ENCODE measurements at regions not wholly inside any gene's neighbourhood (a gene's known extent, or its start where the extent isn't known, plus 50 kb on each side); places are given as distances from the start of the nearest gene placed in this dataset. TPM values are rescaled to one million over a fixed set of nuclear protein-coding genes. Genes with fewer than 3 reads are reported as not detected.

- Histone ChIP-seq H3K79me2 (ENCODE audit: control insufficient read depth, insufficient read depth, low read length) (no peaks in the 10 kb centered on the region), H2AFZ (ENCODE audit: insufficient read depth, low read depth, low read length, poor library complexity, severe bottlenecking) (no peak overlapping the region), H3K27ac (ENCODE audit: low read length in 2 of 2) (no peak overlapping the region), H3K4me1 (ENCODE audit: control insufficient read depth in 2 of 2, insufficient read depth in 2 of 2, low read length in 2 of 2) (no peaks in the 10 kb centered on the region), H3K4me2 (replicated peaks; ENCODE audit: low read depth, low read length, poor library complexity, severe bottlenecking) (no peak overlapping the region), H3K27me3 (replicated peaks in 1 of 4; ENCODE audit: control extremely low read depth in 1 of 4, control insufficient read depth in 3 of 4, insufficient read depth in 4 of 4, low read length in 3 of 4) (peaks cover 0 to 2% (median 0%) of the 10 kb centered on the region in 4 experiments), H3K9me3 (ENCODE audit: control extremely low read depth in 1 of 3, control insufficient read depth in 2 of 3, insufficient read depth in 1 of 3, low read length in 2 of 3) (peaks cover 0 to 4% (median 0%) of the 10 kb centered on the region in 3 donors), H3K4me3 (ENCODE audit: control extremely low read depth in 1 of 5, extremely low read depth in 1 of 5, insufficient read depth in 1 of 5, low read depth in 2 of 5, low read length in 4 of 5) (no peak overlapping the region), H3K36me3 (replicated peaks in 1 of 2; ENCODE audit: control extremely low read depth in 1 of 2, control insufficient read depth in 1 of 2, extremely low read depth in 1 of 2, insufficient read depth in 2 of 2, low read length in 1 of 2) (no peaks in the 10 kb centered on the region), H3K9ac (ENCODE audit: low read length) (no peak overlapping the region), H4K20me1 (ENCODE audit: control insufficient read depth, insufficient read depth, low read length, poor library complexity, severe bottlenecking) (no peaks in the 10 kb centered on the region)
- POLR2A ChIA-PET, result no interaction called here
- DNase-seq (no peak), ATAC-seq (ENCODE audit: low read depth) (no peak)
- Mint-ChIP-seq H3K9me3 (ENCODE audit: insufficient read depth) (no peaks in the 10 kb centered on the region), H3K4me1 (no peaks in the 10 kb centered on the region), H3K4me3 (no peak overlapping the region), H3K27me3 (peaks cover 6% of the 10 kb centered on the region), H3K27ac (no peak overlapping the region)
- WGBS (ENCODE audit: insufficient coverage), result 33% methylated on average over 1 of the region's 3 CpGs
- intact Hi-C loops (cut with micrococcal nuclease), result no loop called here
- TF ChIP-seq, protein P1, sequence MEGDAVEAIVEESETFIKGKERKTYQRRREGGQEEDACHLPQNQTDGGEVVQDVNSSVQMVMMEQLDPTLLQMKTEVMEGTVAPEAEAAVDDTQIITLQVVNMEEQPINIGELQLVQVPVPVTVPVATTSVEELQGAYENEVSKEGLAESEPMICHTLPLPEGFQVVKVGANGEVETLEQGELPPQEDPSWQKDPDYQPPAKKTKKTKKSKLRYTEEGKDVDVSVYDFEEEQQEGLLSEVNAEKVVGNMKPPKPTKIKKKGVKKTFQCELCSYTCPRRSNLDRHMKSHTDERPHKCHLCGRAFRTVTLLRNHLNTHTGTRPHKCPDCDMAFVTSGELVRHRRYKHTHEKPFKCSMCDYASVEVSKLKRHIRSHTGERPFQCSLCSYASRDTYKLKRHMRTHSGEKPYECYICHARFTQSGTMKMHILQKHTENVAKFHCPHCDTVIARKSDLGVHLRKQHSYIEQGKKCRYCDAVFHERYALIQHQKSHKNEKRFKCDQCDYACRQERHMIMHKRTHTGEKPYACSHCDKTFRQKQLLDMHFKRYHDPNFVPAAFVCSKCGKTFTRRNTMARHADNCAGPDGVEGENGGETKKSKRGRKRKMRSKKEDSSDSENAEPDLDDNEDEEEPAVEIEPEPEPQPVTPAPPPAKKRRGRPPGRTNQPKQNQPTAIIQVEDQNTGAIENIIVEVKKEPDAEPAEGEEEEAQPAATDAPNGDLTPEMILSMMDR (IDR thresholded peaks at IDR 0.05), result no peak
- no peak for TF ChIP-seq EZH2 (IDR thresholded peaks at IDR 0.05; ENCODE audit: borderline replicate concordance, insufficient read depth, low read depth, low read length, poor library complexity, severe bottlenecking)
- CTCF ChIA-PET, result no interaction called here
These were observed 51.8 kb upstream of the PARD3 start for GRCh38 chr10:34866848-34867247.

Small RNA genes lying in the stretch of these regions (small RNA-seq; reads per million reads assigned to genes)
- gene RNU6-193P (ENCODE audit: insufficient read length, low read depth, low replicate concordance), result not detected
- gene RNU6-847P (ENCODE audit: insufficient read length, low read depth, low replicate concordance), result not detected
- gene SS18L2P1 (ENCODE audit: insufficient read length, low read depth, low replicate concordance), result not detected

Data from B cell (primary cell).